Muscle layer of colon (tissue), 2 donors: ENCODE measurements at regions not wholly inside any gene's neighbourhood (a gene's known extent, or its start where the extent isn't known, plus 50 kb on each side); places are given as distances from the start of the nearest gene placed in this dataset.

Source experiments
- H3K27ac ChIP-seq: one replicate; pipeline ENCODE4 v1.7.0; 2013; ENCODE audit warnings: low read depth, mild to moderate bottlenecking, low read length, moderate library complexity
- H3K27me3 ChIP-seq, 2 donors: one replicate each; pipeline ENCODE4 v1.7.0; 2013; ENCODE audit warnings: low read length in 2 of 2, mild to moderate bottlenecking in 2 of 2; ENCODE audit not compliant: insufficient read depth in 2 of 2, control insufficient read depth in 1 of 2
- H3K36me3 ChIP-seq: one replicate; pipeline ENCODE4 v1.7.0; 2013; ENCODE audit warnings: mild to moderate bottlenecking, low read length; ENCODE audit not compliant: insufficient read depth
- H3K4me1 ChIP-seq: one replicate; pipeline ENCODE4 v1.7.0; 2013; ENCODE audit warnings: mild to moderate bottlenecking, low read length; ENCODE audit not compliant: insufficient read depth
- H3K4me3 ChIP-seq, 2 donors: one replicate each; pipeline ENCODE4 v1.7.0; 2013; ENCODE audit warnings: low read length in 2 of 2, low read depth in 1 of 2, mild to moderate bottlenecking in 1 of 2, moderate library complexity in 1 of 2
- H3K9ac ChIP-seq: one replicate; pipeline ENCODE4 v1.7.0; 2013; ENCODE audit warnings: low read length
- H3K9me3 ChIP-seq: one replicate; pipeline ENCODE4 v1.7.0; 2013; ENCODE audit warnings: mild to moderate bottlenecking, low read length
- donor health status: abdominal sarcoma.
- donor health status: Adenocarcinoma of cecum.

GRCh38 chr14:53331247-53331646 lies 178.1 kb upstream of the DDHD1 start:
- Histone ChIP-seq H3K27me3 (no peaks in the 10 kb centered on the region), H3K36me3 (no peaks in the 10 kb centered on the region), H3K9ac (no peak overlapping the region), H3K27ac (no peak overlapping the region), H3K4me1 (no peaks in the 10 kb centered on the region), H3K4me3 (no peak overlapping the region), H3K9me3 (no peaks in the 10 kb centered on the region)

- Histone ChIP-seq H3K9ac (no peak overlapping the region), H3K4me1 (no peaks in the 10 kb centered on the region), H3K27ac (no peak overlapping the region), H3K4me3 (no peak overlapping the region), H3K36me3 (no peaks in the 10 kb centered on the region), H3K27me3 (no peaks in the 10 kb centered on the region), H3K9me3 (no peaks in the 10 kb centered on the region)
Measured at GRCh38 chr14:53330441-53330840, 177.3 kb upstream of the DDHD1 start.

- Histone ChIP-seq H3K9me3 (no peaks in the 10 kb centered on the region), H3K27me3 (no peaks in the 10 kb centered on the region), H3K4me3 (no peak overlapping the region), H3K27ac (no peak overlapping the region), H3K9ac (no peak overlapping the region), H3K36me3 (no peaks in the 10 kb centered on the region), H3K4me1 (no peaks in the 10 kb centered on the region)
Measured at GRCh38 chr14:53328841-53329240, 175.7 kb upstream of the DDHD1 start.

- Histone ChIP-seq H3K27me3 (no peaks in the 10 kb centered on the region), H3K4me1 (no peaks in the 10 kb centered on the region), H3K27ac (no peak overlapping the region), H3K4me3 (no peak overlapping the region), H3K36me3 (no peaks in the 10 kb centered on the region), H3K9me3 (no peaks in the 10 kb centered on the region), H3K9ac (no peak overlapping the region)
Measured at GRCh38 chr14:53327716-53328115, 174.6 kb upstream of the DDHD1 start.

- Histone ChIP-seq H3K27me3 (no peaks in the 10 kb centered on the region), H3K27ac (no peak overlapping the region), H3K4me3 (no peak overlapping the region), H3K9ac (no peak overlapping the region), H3K4me1 (no peaks in the 10 kb centered on the region), H3K36me3 (no peaks in the 10 kb centered on the region), H3K9me3 (no peaks in the 10 kb centered on the region)
Measured at GRCh38 chr14:53325176-53325806, 172.2 kb upstream of the DDHD1 start.

GRCh38 chr14:53316504-53316903 lies 163.4 kb upstream of the DDHD1 start:
- H3K9ac ChIP-seq = no peak overlapping the region
- no peaks in the 10 kb centered on the region for H3K4me1 ChIP-seq
- H3K36me3 ChIP-seq = no peaks in the 10 kb centered on the region
- no peaks in the 10 kb centered on the region for H3K9me3 ChIP-seq
- H3K4me3 ChIP-seq = no peak overlapping the region
- no peak overlapping the region for H3K27ac ChIP-seq
- no peaks in the 10 kb centered on the region for H3K27me3 ChIP-seq

GRCh38 chr14:53310412-53310811 lies 157.3 kb upstream of the DDHD1 start:
- H3K27ac ChIP-seq = no peak overlapping the region
- no peaks in the 10 kb centered on the region for H3K36me3 ChIP-seq
- no peak overlapping the region for H3K9ac ChIP-seq
- peaks cover 6% of the 10 kb centered on the region for H3K4me1 ChIP-seq
- no peaks in the 10 kb centered on the region for H3K9me3 ChIP-seq
- no peaks in the 10 kb centered on the region for H3K27me3 ChIP-seq
- H3K4me3 ChIP-seq = no peak overlapping the region

GRCh38 chr14:53306911-53307310 lies 153.8 kb upstream of the DDHD1 start:
- Histone ChIP-seq H3K27me3 (no peaks in the 10 kb centered on the region), H3K9ac (no peak overlapping the region), H3K9me3 (no peaks in the 10 kb centered on the region), H3K4me3 (no peak overlapping the region), H3K36me3 (no peaks in the 10 kb centered on the region), H3K27ac (peak overlapping the region; percentile 22), H3K4me1 (peaks cover 12% of the 10 kb centered on the region)

- Histone ChIP-seq H3K9ac (peak overlapping the region; percentile 27), H3K36me3 (no peaks in the 10 kb centered on the region), H3K27me3 (no peaks in the 10 kb centered on the region), H3K27ac (peak overlapping the region; percentile 22), H3K4me1 (peaks cover 12% of the 10 kb centered on the region), H3K9me3 (no peaks in the 10 kb centered on the region), H3K4me3 (peak overlapping the region in 1 of 2 donors; percentile 74)
Measured at GRCh38 chr14:53306267-53306721, 153.2 kb upstream of the DDHD1 start.

GRCh38 chr14:53304726-53305381 lies 151.7 kb upstream of the DDHD1 start:
- Histone ChIP-seq H3K9ac (no peak overlapping the region), H3K27ac (peak overlapping the region; percentile 10), H3K9me3 (no peaks in the 10 kb centered on the region), H3K4me1 (peaks cover 12% of the 10 kb centered on the region), H3K36me3 (no peaks in the 10 kb centered on the region), H3K27me3 (no peaks in the 10 kb centered on the region), H3K4me3 (no peak overlapping the region)

- no peaks in the 10 kb centered on the region for H3K4me1 ChIP-seq
- no peak overlapping the region for H3K4me3 ChIP-seq
- H3K9ac ChIP-seq = no peak overlapping the region
- no peaks in the 10 kb centered on the region for H3K27me3 ChIP-seq
- no peaks in the 10 kb centered on the region for H3K36me3 ChIP-seq
- no peak overlapping the region for H3K27ac ChIP-seq
- H3K9me3 ChIP-seq = no peaks in the 10 kb centered on the region
Measured at GRCh38 chr14:53295985-53296582, 143.0 kb upstream of the DDHD1 start.
